H9 (cell line): ENCODE measurements at regions not wholly inside any gene's neighbourhood (a gene's known extent, or its start where the extent isn't known, plus 50 kb on each side); places are given as distances from the start of the nearest gene placed in this dataset.

Source experiments
- DNase-seq: peaks from one replicate; pipeline ENCODE4 v3.0.0-alpha.2; 2017
- H2AFZ ChIP-seq: one replicate; pipeline ENCODE4 v1.6.1; 2013; ENCODE audit warnings: mild to moderate bottlenecking, low read length, control low read depth, moderate library complexity
- H2AK5ac ChIP-seq: 2 replicates; pipeline ENCODE4 v1.6.1; 2013; ENCODE audit warnings: low read length, control low read depth, mixed read lengths; ENCODE audit not compliant: insufficient read length
- H2BK120ac ChIP-seq: one replicate; pipeline ENCODE4 v1.6.1; 2013; ENCODE audit warnings: low read depth, mild to moderate bottlenecking, low read length, control low read depth, inconsistent platforms; ENCODE audit not compliant: poor library complexity, severe bottlenecking
- H2BK12ac ChIP-seq: 2 replicates; pipeline ENCODE4 v1.6.1; 2013; ENCODE audit warnings: low read length, control low read depth, mixed read lengths, low read depth; ENCODE audit not compliant: insufficient read length
- H2BK15ac ChIP-seq: 2 replicates; pipeline ENCODE4 v1.6.1; 2013; ENCODE audit warnings: low read depth, low read length, control low read depth
- H2BK20ac ChIP-seq: one replicate; pipeline ENCODE4 v1.6.1; 2013; ENCODE audit warnings: low read depth, mild to moderate bottlenecking, low read length, control low read depth, inconsistent platforms; ENCODE audit not compliant: poor library complexity, severe bottlenecking
- H2BK5ac ChIP-seq: 2 replicates; pipeline ENCODE4 v1.6.1; 2013; ENCODE audit warnings: low read length, control low read depth, mixed read lengths; ENCODE audit not compliant: insufficient read length
- H3K14ac ChIP-seq: 2 replicates; pipeline ENCODE4 v1.6.1; 2013; ENCODE audit warnings: low read length, control low read depth; ENCODE audit not compliant: insufficient read depth
- H3K18ac ChIP-seq: 2 replicates; pipeline ENCODE4 v1.6.1; 2013; ENCODE audit warnings: low read depth, mild to moderate bottlenecking, mixed read lengths, low read length, control low read depth; ENCODE audit not compliant: insufficient read length
- H3K23ac ChIP-seq: 2 replicates; pipeline ENCODE4 v1.6.1; 2013; ENCODE audit warnings: low read length, control low read depth, mixed read lengths, low read depth; ENCODE audit not compliant: insufficient read length
- H3K23me2 ChIP-seq: 2 replicates; pipeline ENCODE4 v1.6.1; 2013; ENCODE audit warnings: low read depth, mild to moderate bottlenecking, mixed read lengths, low read length, control low read depth; ENCODE audit not compliant: insufficient read length, poor library complexity, severe bottlenecking
- H3K27ac ChIP-seq: 2 replicates; pipeline ENCODE4 v1.5.1; 2013; ENCODE audit warnings: low read length, control low read depth, mixed read lengths, low read depth; ENCODE audit not compliant: insufficient read length
- H3K27me3 ChIP-seq: 2 replicates; pipeline ENCODE4 v1.6.1; 2013; ENCODE audit warnings: low read length, control low read depth, inconsistent platforms; ENCODE audit not compliant: insufficient read depth
- H3K4ac ChIP-seq: 2 replicates; pipeline ENCODE4 v1.6.1; 2013; ENCODE audit warnings: low read depth, mild to moderate bottlenecking, control low read depth, inconsistent platforms, low read length, moderate library complexity
- H3K4me1 ChIP-seq: 2 replicates; pipeline ENCODE4 v1.6.1; 2013; ENCODE audit warnings: low read length, control low read depth, inconsistent platforms; ENCODE audit not compliant: insufficient read depth
- H3K4me2 ChIP-seq: 2 replicates; pipeline ENCODE4 v1.6.1; 2013; ENCODE audit warnings: low read length, control low read depth, mixed read lengths; ENCODE audit not compliant: insufficient read length, insufficient read depth
- H3K56ac ChIP-seq: 2 replicates; pipeline ENCODE4 v1.6.1; 2013; ENCODE audit warnings: low read depth, mild to moderate bottlenecking, mixed read lengths, low read length, control low read depth; ENCODE audit not compliant: insufficient read length
- H3K79me1 ChIP-seq: 2 replicates; pipeline ENCODE4 v1.6.1; 2013; ENCODE audit warnings: low read depth, mild to moderate bottlenecking, moderate library complexity, low read length, control low read depth, inconsistent platforms; ENCODE audit not compliant: insufficient read depth, poor library complexity, severe bottlenecking
- H3K79me2 ChIP-seq: 2 replicates; pipeline ENCODE4 v1.6.1; 2013; ENCODE audit warnings: low read length, control low read depth, inconsistent platforms; ENCODE audit not compliant: insufficient read depth
- H3K9ac ChIP-seq: 2 replicates; pipeline ENCODE4 v1.6.1; 2013; ENCODE audit warnings: low read length, control low read depth, mixed read lengths; ENCODE audit not compliant: insufficient read length; ENCODE audit errors: extremely low read depth
- H3K9me3 ChIP-seq: one replicate; pipeline ENCODE4 v1.6.1; 2013; ENCODE audit warnings: low read depth, low read length, inconsistent platforms; ENCODE audit not compliant: control insufficient read depth
- H3T11ph ChIP-seq: one replicate; pipeline ENCODE4 v1.6.1; 2013; ENCODE audit warnings: mild to moderate bottlenecking, low read length, control low read depth, inconsistent platforms
- H4K20me1 ChIP-seq: one replicate; pipeline ENCODE4 v1.6.1; 2013; ENCODE audit not compliant: control insufficient read depth, insufficient read length, insufficient read depth
- H4K5ac ChIP-seq: 2 replicates; pipeline ENCODE4 v1.6.1; 2013; ENCODE audit warnings: low read depth, mild to moderate bottlenecking, mixed read lengths, low read length, control low read depth; ENCODE audit not compliant: insufficient read length
- H4K8ac ChIP-seq: replicated peaks from 2 replicates; pipeline ENCODE4 v1.6.1; 2013; ENCODE audit warnings: low read length, control low read depth, mixed read lengths, low read depth; ENCODE audit not compliant: insufficient read length
- H4K91ac ChIP-seq: 2 replicates; pipeline ENCODE4 v1.6.1; 2013; ENCODE audit warnings: low read depth, mild to moderate bottlenecking, moderate library complexity, mixed read lengths, low read length, control low read depth; ENCODE audit not compliant: insufficient read length
- H3K27ac Mint-ChIP-seq, 3 experiments: 2 replicates in 2 of 3; 3 replicates in 1 of 3; pipeline ENCODE4 v1.8.0; 2020 to 2021; ENCODE audit warnings: mixed read lengths in 3 of 3, mild to moderate bottlenecking in 1 of 3, moderate library complexity in 1 of 3
- H3K27me3 Mint-ChIP-seq: 2 replicates; pipeline ENCODE4 v1.8.0; 2021; ENCODE audit warnings: low read depth, mild to moderate bottlenecking, moderate library complexity, mixed read lengths
- H3K36me3 Mint-ChIP-seq, 3 experiments: 2 replicates in 2 of 3; 3 replicates in 1 of 3; pipeline ENCODE4 v1.8.0; 2020 to 2021; ENCODE audit warnings: low read depth in 3 of 3, mixed read lengths in 3 of 3; ENCODE audit not compliant: insufficient read depth in 1 of 3
- H3K4me1 Mint-ChIP-seq, 2 experiments: 2 replicates each; pipeline ENCODE4 v1.8.0; 2020; ENCODE audit warnings: mixed read lengths in 2 of 2
- H3K4me3 Mint-ChIP-seq, 2 experiments: 2 replicates in 1 of 2; 3 replicates in 1 of 2; pipeline ENCODE4 v1.8.0; 2020 to 2021; ENCODE audit warnings: mild to moderate bottlenecking in 2 of 2, mixed read lengths in 2 of 2, moderate library complexity in 1 of 2
- H3K9me3 Mint-ChIP-seq, 2 experiments: 2 replicates in 1 of 2; 3 replicates in 1 of 2; pipeline ENCODE4 v1.8.0; 2020; ENCODE audit warnings: mild to moderate bottlenecking in 2 of 2, mixed read lengths in 2 of 2, moderate library complexity in 1 of 2
- CTCF ChIP-seq: fragments of 200-600 bp; sonication (generic); conservative IDR thresholded peaks from 3 replicates; pipeline ENCODE4 v1.8.0; 2021; ENCODE audit warnings: antibody characterized with exemption, mild to moderate bottlenecking
- WGBS: extraction: QIAGEN DNeasy Blood & Tissue Kit; methylation state at CpG from one replicate; pipeline ENCODE4 v1.1.7; 2013; ENCODE audit warnings: missing lambda C conversion rate, low lambda C conversion rate, mixed read lengths; ENCODE audit not compliant: insufficient read length; ENCODE audit errors: extremely low coverage; 5-methylcytosine and 5-hydroxymethylcytosine counted together

DNA sequence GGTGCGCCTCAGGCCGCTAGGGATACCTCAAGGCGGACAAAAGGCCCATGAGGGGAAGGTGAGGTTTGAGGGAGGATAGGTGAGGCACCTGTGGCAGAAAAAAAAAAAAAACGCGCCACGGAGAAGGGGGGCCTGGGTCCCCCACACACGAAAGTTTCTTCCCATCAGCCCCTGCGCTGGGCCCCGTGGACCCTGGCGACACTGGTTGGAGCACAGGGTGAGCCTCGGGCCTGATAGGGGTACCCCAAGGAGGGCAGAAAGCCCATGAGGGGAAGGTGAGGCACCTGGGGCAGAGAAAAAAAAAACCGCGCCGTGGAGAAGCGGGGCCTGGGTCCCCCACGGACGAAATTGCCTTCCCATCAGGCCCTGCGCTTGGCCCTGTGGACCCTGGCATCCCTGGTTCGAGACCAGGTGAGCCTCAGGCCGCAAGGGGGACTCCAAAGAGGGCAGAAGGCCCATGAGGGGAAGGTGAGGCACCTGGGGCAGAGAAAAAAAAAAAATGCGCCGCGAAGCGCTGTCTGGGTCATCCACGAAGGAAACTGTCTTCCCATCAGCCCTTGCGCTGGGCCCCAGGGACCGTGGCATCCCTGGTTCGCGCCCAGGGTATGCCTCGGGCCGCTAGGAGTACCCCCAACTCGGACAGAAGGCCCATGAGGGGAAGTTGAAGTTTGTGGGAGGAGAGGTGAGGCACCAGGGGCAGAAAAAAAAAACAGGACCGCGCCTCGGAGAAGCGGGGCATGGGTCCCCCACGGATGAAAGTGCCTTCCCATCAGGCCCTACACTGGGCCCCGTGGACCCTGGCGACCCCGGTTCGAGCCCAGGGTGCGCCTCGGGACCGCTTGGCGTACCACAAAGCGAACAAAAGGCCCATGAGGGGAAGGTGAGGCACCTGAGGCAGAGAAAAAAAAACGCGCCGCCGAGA is 226.2 kb downstream of the CCDC74A start:
- no peak for TF ChIP-seq CTCF
- WGBS: no CpG with 5 or more reads among the region's 50 CpGs
- Histone ChIP-seq H3K23me2 (no peaks in the 10 kb centered on the region), H4K8ac (no peak overlapping the region), H3K4me1 (no peaks in the 10 kb centered on the region), H3K23ac (no peak overlapping the region), H3K9me3 (no peaks in the 10 kb centered on the region), H3K79me1 (no peaks in the 10 kb centered on the region), H2BK15ac (no peak overlapping the region), H2BK5ac (no peak overlapping the region), H3K9ac (no peak overlapping the region), H3K27me3 (no peaks in the 10 kb centered on the region), H2BK120ac (no peak overlapping the region), H2BK12ac (no peak overlapping the region), H2AFZ (no peak overlapping the region), H4K5ac (no peak overlapping the region), H4K20me1 (no peaks in the 10 kb centered on the region), H2AK5ac (no peak overlapping the region), H3K4ac (no peak overlapping the region), H3K56ac (no peak overlapping the region), H2BK20ac (no peak overlapping the region), H4K91ac (no peak overlapping the region), H3K14ac (no peak overlapping the region), H3T11ph (no peak overlapping the region), H3K79me2 (no peaks in the 10 kb centered on the region), H3K18ac (no peak overlapping the region), H3K4me2 (no peak overlapping the region), H3K27ac (no peak overlapping the region)
- Mint-ChIP-seq H3K4me1 (no peaks in the 10 kb centered on the region), H3K27me3 (no peaks in the 10 kb centered on the region), H3K9me3 (peaks cover 22 to 34% of the 10 kb centered on the region in 2 experiments), H3K27ac (no peak overlapping the region), H3K36me3 (peaks cover 0 to 11% (median 3%) of the 10 kb centered on the region in 3 experiments; a peak in 1 of 7 replicates), H3K4me3 (no peak overlapping the region)
- no peak for DNase-seq
